ENCODE measurements at regions not wholly inside any gene's neighbourhood (a gene's known extent, or its start where the extent isn't known, plus 50 kb on each side); places are given as distances from the start of the nearest gene placed in this dataset.

DNA sequence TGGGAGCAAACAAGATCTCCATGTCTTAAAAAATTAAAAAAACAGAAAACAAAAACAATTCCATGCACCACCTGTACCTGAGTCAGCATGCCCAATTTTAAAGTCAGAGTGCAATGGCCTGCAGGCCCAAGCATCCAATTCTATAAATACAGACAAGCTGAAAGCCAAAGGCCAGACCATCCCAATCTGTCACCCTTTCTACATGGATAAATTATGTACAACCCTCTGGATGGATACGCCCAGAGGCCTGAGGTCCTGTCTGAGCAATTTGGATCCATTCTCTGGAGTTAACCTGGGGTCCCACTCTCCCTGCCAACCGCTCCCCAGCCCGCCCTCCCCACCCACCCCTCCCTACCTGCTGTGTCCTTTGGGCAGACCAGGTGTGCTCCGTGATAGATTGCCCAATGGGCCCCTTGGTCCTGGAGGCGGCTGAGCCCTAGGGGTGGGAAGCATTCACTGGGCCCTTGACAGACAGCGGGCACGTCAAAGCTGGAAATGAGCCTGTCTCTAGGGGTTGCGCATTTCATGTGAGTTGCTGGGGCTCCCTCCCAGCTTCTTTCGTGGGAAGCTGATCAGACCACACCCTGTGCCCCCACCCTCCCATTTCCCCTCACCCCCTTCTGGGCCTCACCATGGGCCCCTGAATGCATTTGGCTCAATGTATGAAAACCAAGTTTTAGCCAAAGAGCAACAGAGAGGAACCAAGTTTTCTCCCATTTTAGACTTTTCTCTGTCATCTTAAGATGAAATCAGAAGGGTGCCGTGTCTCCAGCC lies 171.3 kb downstream of the BCL11B start:
- POLR2A ChIA-PET = no interaction called here
- DNase-seq = no peak
- H3K4me3 ChIP-seq (ENCODE audit: low read depth in 2 of 2, low read length in 1 of 2) = no peak overlapping the region

DNA sequence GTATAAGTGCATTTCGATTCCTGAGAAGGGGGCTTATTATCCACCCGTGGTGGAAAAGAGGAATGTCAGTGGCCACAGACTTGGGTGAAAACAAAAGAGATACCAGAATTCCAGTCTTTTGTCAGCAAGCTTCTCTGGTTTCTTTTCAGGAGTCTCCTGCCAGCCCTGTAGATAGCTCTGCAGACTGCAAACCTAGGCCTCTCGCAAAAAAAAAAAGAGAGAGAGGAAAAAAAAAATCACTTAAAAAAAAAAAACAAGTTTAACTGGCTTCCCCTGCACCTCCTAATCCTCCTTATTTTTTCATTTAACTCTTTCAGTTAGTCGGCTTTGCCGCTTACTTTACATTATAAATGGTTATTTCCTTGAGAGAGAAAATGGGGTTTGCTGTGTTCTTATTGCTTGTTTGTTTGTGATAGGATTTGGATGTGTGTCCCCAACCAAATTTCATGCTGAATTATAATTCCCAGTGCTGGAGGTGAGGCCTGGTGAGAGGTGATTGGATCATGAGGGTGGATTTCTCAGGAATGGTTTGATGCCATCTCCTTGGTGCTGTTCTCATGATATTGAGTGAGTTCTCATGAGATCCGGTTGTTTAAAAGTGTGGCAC lies 170.0 kb downstream of the BCL11B start:
- no peak overlapping the region for H3K9ac ChIP-seq
- H3F3A ChIP-seq (replicated peaks; ENCODE audit: insufficient read depth) = no peaks in the 10 kb centered on the region
- H3K4me1 ChIP-seq (ENCODE audit: control insufficient read depth in 1 of 2, insufficient read depth in 2 of 2, low read depth in 1 of 2, low read length in 1 of 2) = no peaks in the 10 kb centered on the region
- H3K36me3 ChIP-seq (replicated peaks in 1 of 2; ENCODE audit: control insufficient read depth in 1 of 2, insufficient read depth in 2 of 2, low read length in 1 of 2) = no peaks in the 10 kb centered on the region
- H3K27ac ChIP-seq (ENCODE audit: low read depth in 2 of 2, low read length in 1 of 2) = no peak overlapping the region
- WGBS (ENCODE audit: low lambda C conversion rate) = 23% methylated on average over 6 of the region's 6 CpGs
- ChIA-PET CTCF (interaction anchor here (0.7 kb wide), 1 partner anchor 7 kb away, joined by 3 read pairs; no protein-coding TSS in a partner anchor), POLR2A (no interaction called here)
- no peaks in the 10 kb centered on the region for H3K9me2 ChIP-seq
- DNase-seq = no peak
- no peak overlapping the region for H2AFZ ChIP-seq (ENCODE audit: low read depth)
- 0 out of 2 replicates have a peak, but pooled peaks cover 17% of the 10 kb centered on the region for H3K27me3 ChIP-seq (ENCODE audit: insufficient read depth)
- TF ChIP-seq, protein P1, sequence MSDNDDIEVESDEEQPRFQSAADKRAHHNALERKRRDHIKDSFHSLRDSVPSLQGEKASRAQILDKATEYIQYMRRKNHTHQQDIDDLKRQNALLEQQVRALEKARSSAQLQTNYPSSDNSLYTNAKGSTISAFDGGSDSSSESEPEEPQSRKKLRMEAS (IDR thresholded peaks at IDR 0.05; ENCODE audit: low read depth) = no peak
- TF ChIP-seq, protein P2, sequence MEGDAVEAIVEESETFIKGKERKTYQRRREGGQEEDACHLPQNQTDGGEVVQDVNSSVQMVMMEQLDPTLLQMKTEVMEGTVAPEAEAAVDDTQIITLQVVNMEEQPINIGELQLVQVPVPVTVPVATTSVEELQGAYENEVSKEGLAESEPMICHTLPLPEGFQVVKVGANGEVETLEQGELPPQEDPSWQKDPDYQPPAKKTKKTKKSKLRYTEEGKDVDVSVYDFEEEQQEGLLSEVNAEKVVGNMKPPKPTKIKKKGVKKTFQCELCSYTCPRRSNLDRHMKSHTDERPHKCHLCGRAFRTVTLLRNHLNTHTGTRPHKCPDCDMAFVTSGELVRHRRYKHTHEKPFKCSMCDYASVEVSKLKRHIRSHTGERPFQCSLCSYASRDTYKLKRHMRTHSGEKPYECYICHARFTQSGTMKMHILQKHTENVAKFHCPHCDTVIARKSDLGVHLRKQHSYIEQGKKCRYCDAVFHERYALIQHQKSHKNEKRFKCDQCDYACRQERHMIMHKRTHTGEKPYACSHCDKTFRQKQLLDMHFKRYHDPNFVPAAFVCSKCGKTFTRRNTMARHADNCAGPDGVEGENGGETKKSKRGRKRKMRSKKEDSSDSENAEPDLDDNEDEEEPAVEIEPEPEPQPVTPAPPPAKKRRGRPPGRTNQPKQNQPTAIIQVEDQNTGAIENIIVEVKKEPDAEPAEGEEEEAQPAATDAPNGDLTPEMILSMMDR (IDR thresholded peaks at IDR 0.05) = no peak
- TF ChIP-seq GATA2 (CRISPR knock-in tag; IDR thresholded peaks at IDR 0.05) (no peak), FOXJ3 (CRISPR knock-in tag; IDR thresholded peaks at IDR 0.05) (no peak)
- TF ChIP-seq, protein P3, sequence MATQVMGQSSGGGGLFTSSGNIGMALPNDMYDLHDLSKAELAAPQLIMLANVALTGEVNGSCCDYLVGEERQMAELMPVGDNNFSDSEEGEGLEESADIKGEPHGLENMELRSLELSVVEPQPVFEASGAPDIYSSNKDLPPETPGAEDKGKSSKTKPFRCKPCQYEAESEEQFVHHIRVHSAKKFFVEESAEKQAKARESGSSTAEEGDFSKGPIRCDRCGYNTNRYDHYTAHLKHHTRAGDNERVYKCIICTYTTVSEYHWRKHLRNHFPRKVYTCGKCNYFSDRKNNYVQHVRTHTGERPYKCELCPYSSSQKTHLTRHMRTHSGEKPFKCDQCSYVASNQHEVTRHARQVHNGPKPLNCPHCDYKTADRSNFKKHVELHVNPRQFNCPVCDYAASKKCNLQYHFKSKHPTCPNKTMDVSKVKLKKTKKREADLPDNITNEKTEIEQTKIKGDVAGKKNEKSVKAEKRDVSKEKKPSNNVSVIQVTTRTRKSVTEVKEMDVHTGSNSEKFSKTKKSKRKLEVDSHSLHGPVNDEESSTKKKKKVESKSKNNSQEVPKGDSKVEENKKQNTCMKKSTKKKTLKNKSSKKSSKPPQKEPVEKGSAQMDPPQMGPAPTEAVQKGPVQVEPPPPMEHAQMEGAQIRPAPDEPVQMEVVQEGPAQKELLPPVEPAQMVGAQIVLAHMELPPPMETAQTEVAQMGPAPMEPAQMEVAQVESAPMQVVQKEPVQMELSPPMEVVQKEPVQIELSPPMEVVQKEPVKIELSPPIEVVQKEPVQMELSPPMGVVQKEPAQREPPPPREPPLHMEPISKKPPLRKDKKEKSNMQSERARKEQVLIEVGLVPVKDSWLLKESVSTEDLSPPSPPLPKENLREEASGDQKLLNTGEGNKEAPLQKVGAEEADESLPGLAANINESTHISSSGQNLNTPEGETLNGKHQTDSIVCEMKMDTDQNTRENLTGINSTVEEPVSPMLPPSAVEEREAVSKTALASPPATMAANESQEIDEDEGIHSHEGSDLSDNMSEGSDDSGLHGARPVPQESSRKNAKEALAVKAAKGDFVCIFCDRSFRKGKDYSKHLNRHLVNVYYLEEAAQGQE (IDR thresholded peaks at IDR 0.05; ENCODE audit: low read depth, low read length) = no peak
- TF ChIP-seq, protein P4, sequence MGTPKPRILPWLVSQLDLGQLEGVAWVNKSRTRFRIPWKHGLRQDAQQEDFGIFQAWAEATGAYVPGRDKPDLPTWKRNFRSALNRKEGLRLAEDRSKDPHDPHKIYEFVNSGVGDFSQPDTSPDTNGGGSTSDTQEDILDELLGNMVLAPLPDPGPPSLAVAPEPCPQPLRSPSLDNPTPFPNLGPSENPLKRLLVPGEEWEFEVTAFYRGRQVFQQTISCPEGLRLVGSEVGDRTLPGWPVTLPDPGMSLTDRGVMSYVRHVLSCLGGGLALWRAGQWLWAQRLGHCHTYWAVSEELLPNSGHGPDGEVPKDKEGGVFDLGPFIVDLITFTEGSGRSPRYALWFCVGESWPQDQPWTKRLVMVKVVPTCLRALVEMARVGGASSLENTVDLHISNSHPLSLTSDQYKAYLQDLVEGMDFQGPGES (IDR thresholded peaks at IDR 0.05; ENCODE audit: low read depth, low read length) = no peak
- H3K79me2 ChIP-seq (ENCODE audit: insufficient read depth) = no peaks in the 10 kb centered on the region
- H4K20me1 ChIP-seq (ENCODE audit: insufficient read depth) = no peaks in the 10 kb centered on the region
- H3K9me3 ChIP-seq = no peaks in the 10 kb centered on the region
- H3K4me2 ChIP-seq = no peak overlapping the region
- no peak overlapping the region for H3K4me3 ChIP-seq (ENCODE audit: low read depth in 2 of 2, low read length in 1 of 2)

More for the DNA sequence above, 171.3 kb downstream of the BCL11B start:
- H3K79me2 ChIP-seq (ENCODE audit: insufficient read depth) = no peaks in the 10 kb centered on the region
- under 1% methylated on average over 5 of the region's 10 CpGs for WGBS (ENCODE audit: low lambda C conversion rate)
- no peaks in the 10 kb centered on the region for H3K9me3 ChIP-seq
- TF ChIP-seq RFX5 (IDR thresholded peaks at IDR 0.05; ENCODE audit: low read length) (no peak), GABPA (IDR thresholded peaks at IDR 0.05; ENCODE audit: low read depth) (no peak), MXI1 (IDR thresholded peaks at IDR 0.05; ENCODE audit: low read depth, low read length) (no peak)
- TF ChIP-seq, protein P3 (IDR thresholded peaks at IDR 0.05; ENCODE audit: low read depth, low read length) = no peak
- no peak overlapping the region for H3K9ac ChIP-seq
- 0 out of 2 replicates have a peak, but pooled peaks cover 17% of the 10 kb centered on the region for H3K27me3 ChIP-seq (ENCODE audit: insufficient read depth)
- no peaks in the 10 kb centered on the region for H3K36me3 ChIP-seq (replicated peaks in 1 of 2; ENCODE audit: control insufficient read depth in 1 of 2, insufficient read depth in 2 of 2, low read length in 1 of 2)
- CTCF ChIA-PET = no interaction called here
- no peak overlapping the region for H2AFZ ChIP-seq (ENCODE audit: low read depth)
- H3F3A ChIP-seq (replicated peaks; ENCODE audit: insufficient read depth) = no peaks in the 10 kb centered on the region
- no peak overlapping the region for H3K27ac ChIP-seq (ENCODE audit: low read depth in 2 of 2, low read length in 1 of 2)
- no peak overlapping the region for H3K4me2 ChIP-seq
- H3K4me1 ChIP-seq (ENCODE audit: control insufficient read depth in 1 of 2, insufficient read depth in 2 of 2, low read depth in 1 of 2, low read length in 1 of 2) = no peaks in the 10 kb centered on the region
- H3K9me2 ChIP-seq = no peaks in the 10 kb centered on the region
- no peaks in the 10 kb centered on the region for H4K20me1 ChIP-seq (ENCODE audit: insufficient read depth)

Measured in SK-N-SH (cell line).